ENCODE measurements at regions not wholly inside any gene's neighbourhood (a gene's known extent, or its start where the extent isn't known, plus 50 kb on each side); places are given as distances from the start of the nearest gene placed in this dataset.
"Not testable (repeated sequence)": the region's sequence is repeated elsewhere in the genome, so short reads cannot be mapped to it uniquely, and the experiment has no call there.

DNA sequence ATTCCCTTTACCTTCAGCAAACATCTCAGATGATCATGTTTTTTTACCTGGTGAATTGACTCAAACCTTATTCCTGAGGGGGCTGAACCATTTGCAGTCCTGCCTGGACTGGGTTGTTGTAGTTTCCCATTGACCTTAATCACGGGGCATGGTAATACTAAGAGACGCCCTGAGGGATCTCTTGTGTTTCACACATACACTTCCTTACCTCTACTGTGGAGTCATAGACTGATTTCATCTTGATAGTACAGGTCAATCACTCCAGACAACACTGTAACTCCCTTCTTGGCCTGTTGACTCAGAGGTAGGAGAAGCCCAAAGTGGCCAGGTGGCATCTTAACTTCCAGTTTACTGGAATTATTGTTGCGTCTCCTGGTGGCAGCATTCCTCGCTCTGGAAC, 1064.0 kb upstream of the PCDH10 start:
- FAIRE-seq = no peak
- TF ChIP-seq POLR2A (IDR thresholded peaks at IDR 0.05; ENCODE audit: low read depth, low read length) (no peak), PAX5 (IDR thresholded peaks at IDR 0.05; ENCODE audit: insufficient read depth, low read length, severe bottlenecking) (no peak), SPI1 (IDR thresholded peaks at IDR 0.05; ENCODE audit: low read depth, low read length) (no peak), POLR2AphosphoS5 (IDR thresholded peaks at IDR 0.05; ENCODE audit: low read depth, low read length) (no peak), TAF1 (IDR thresholded peaks at IDR 0.05; ENCODE audit: low read depth, low read length) (no peak), POU2F2 (IDR thresholded peaks at IDR 0.05; ENCODE audit: low read depth, low read length) (no peak)
- no peak for DNase-seq (ENCODE audit: insufficient read length, low spot score)

- FAIRE-seq = no peak
- TF ChIP-seq POLR2AphosphoS5 (IDR thresholded peaks at IDR 0.05; ENCODE audit: low read depth, low read length) = no peak
- no peak for TF ChIP-seq POU2F2 (IDR thresholded peaks at IDR 0.05; ENCODE audit: low read depth, low read length)
- no peak for TF ChIP-seq PAX5 (IDR thresholded peaks at IDR 0.05; ENCODE audit: insufficient read depth, low read length, severe bottlenecking)
- no peak for TF ChIP-seq POLR2A (IDR thresholded peaks at IDR 0.05; ENCODE audit: low read depth, low read length)
- TF ChIP-seq SPI1 (IDR thresholded peaks at IDR 0.05; ENCODE audit: low read depth, low read length) = no peak
- no peak for TF ChIP-seq TAF1 (IDR thresholded peaks at IDR 0.05; ENCODE audit: low read depth, low read length)
These were observed 1055.1 kb upstream of the PCDH10 start for GRCh38 chr4:132094017-132094416.

GRCh38 chr4:132097041-132097440, 1052.1 kb upstream of the PCDH10 start:
- TF ChIP-seq TAF1 (IDR thresholded peaks at IDR 0.05; ENCODE audit: low read depth, low read length) (no peak), POLR2A (IDR thresholded peaks at IDR 0.05; ENCODE audit: low read depth, low read length) (no peak), POU2F2 (IDR thresholded peaks at IDR 0.05; ENCODE audit: low read depth, low read length) (no peak), SPI1 (IDR thresholded peaks at IDR 0.05; ENCODE audit: low read depth, low read length) (no peak), PAX5 (IDR thresholded peaks at IDR 0.05; ENCODE audit: insufficient read depth, low read length, severe bottlenecking) (no peak)
- no peak for FAIRE-seq

More at GRCh38 chr4:132094017-132094416, 1055.1 kb upstream of the PCDH10 start:
- DNase-seq (ENCODE audit: insufficient read length, low spot score) = no peak

GRCh38 chr4:132101526-132101925, 1047.6 kb upstream of the PCDH10 start:
- no peak for DNase-seq (ENCODE audit: insufficient read length, low spot score)

More at GRCh38 chr4:132097041-132097440, 1052.1 kb upstream of the PCDH10 start:
- no peak for DNase-seq (ENCODE audit: insufficient read length, low spot score)

DNA sequence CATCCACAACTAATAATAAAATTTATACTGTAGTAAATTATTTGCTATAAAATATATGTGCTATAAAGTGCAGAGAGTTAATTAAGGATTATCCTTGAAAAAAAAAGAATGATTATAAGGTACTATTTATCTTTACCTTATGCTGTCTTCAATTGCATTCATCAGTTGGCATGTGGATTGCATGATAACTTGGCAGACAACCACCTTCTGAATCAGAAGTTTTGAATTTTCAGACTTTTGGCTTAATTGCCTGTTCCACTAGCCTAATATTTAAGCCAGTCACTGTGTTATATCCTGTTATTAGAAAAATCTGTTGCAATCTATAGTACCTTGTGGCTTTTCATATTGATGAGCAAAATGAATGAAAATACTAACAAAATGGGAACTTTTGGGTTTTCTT, 1040.3 kb upstream of the PCDH10 start:
- DNase-seq (ENCODE audit: insufficient read length, low spot score) = no peak
- FAIRE-seq = no peak
- TF ChIP-seq TAF1 (IDR thresholded peaks at IDR 0.05; ENCODE audit: low read depth, low read length) = no peak
- no peak for TF ChIP-seq POLR2A (IDR thresholded peaks at IDR 0.05; ENCODE audit: low read depth, low read length)

More at GRCh38 chr4:132101526-132101925, 1047.6 kb upstream of the PCDH10 start:
- TF ChIP-seq POU2F2 (IDR thresholded peaks at IDR 0.05; ENCODE audit: low read depth, low read length) = no peak
- no peak for TF ChIP-seq POLR2AphosphoS5 (IDR thresholded peaks at IDR 0.05; ENCODE audit: low read depth, low read length)
- no peak for TF ChIP-seq PAX5 (IDR thresholded peaks at IDR 0.05; ENCODE audit: insufficient read depth, low read length, severe bottlenecking)
- no peak for TF ChIP-seq POLR2A (IDR thresholded peaks at IDR 0.05; ENCODE audit: low read depth, low read length)
- TF ChIP-seq SPI1 (IDR thresholded peaks at IDR 0.05; ENCODE audit: low read depth, low read length) = no peak
- no peak for TF ChIP-seq TAF1 (IDR thresholded peaks at IDR 0.05; ENCODE audit: low read depth, low read length)
- FAIRE-seq = no peak

- TF ChIP-seq POU2F2 (IDR thresholded peaks at IDR 0.05; ENCODE audit: low read depth, low read length) (no peak), POLR2A (IDR thresholded peaks at IDR 0.05; ENCODE audit: low read depth, low read length) (no peak), PAX5 (IDR thresholded peaks at IDR 0.05; ENCODE audit: insufficient read depth, low read length, severe bottlenecking) (no peak), POLR2AphosphoS5 (IDR thresholded peaks at IDR 0.05; ENCODE audit: low read depth, low read length) (no peak), SPI1 (IDR thresholded peaks at IDR 0.05; ENCODE audit: low read depth, low read length) (no peak), TAF1 (IDR thresholded peaks at IDR 0.05; ENCODE audit: low read depth, low read length) (no peak)
- DNase-seq (ENCODE audit: insufficient read length, low spot score) (no peak), FAIRE-seq (no peak)
These were observed 1034.2 kb upstream of the PCDH10 start for GRCh38 chr4:132114885-132115284.

GRCh38 chr4:132122741-132123140, 1026.4 kb upstream of the PCDH10 start:
- DNase-seq (ENCODE audit: insufficient read length, low spot score); FAIRE-seq: not testable (repeated sequence)

GRCh38 chr4:132123870-132124623, 1025.0 kb upstream of the PCDH10 start:
- no peak for DNase-seq (ENCODE audit: insufficient read length, low spot score)
- TF ChIP-seq POU2F2 (IDR thresholded peaks at IDR 0.05; ENCODE audit: low read depth, low read length) (no peak), POLR2A (IDR thresholded peaks at IDR 0.05; ENCODE audit: low read depth, low read length) (no peak), SPI1 (IDR thresholded peaks at IDR 0.05; ENCODE audit: low read depth, low read length) (no peak), TAF1 (IDR thresholded peaks at IDR 0.05; ENCODE audit: low read depth, low read length) (no peak), PAX5 (IDR thresholded peaks at IDR 0.05; ENCODE audit: insufficient read depth, low read length, severe bottlenecking) (no peak), POLR2AphosphoS5 (IDR thresholded peaks at IDR 0.05; ENCODE audit: low read depth, low read length) (no peak)

GRCh38 chr4:132124624-132124974, 1024.5 kb upstream of the PCDH10 start:
- TF ChIP-seq POLR2AphosphoS5 (IDR thresholded peaks at IDR 0.05; ENCODE audit: low read depth, low read length) (no peak), POLR2A (IDR thresholded peaks at IDR 0.05; ENCODE audit: low read depth, low read length) (no peak), PAX5 (IDR thresholded peaks at IDR 0.05; ENCODE audit: insufficient read depth, low read length, severe bottlenecking) (no peak), TAF1 (IDR thresholded peaks at IDR 0.05; ENCODE audit: low read depth, low read length) (no peak), SPI1 (IDR thresholded peaks at IDR 0.05; ENCODE audit: low read depth, low read length) (no peak), POU2F2 (IDR thresholded peaks at IDR 0.05; ENCODE audit: low read depth, low read length) (no peak)
- no peak for DNase-seq (ENCODE audit: insufficient read length, low spot score)
- FAIRE-seq = no peak

More at GRCh38 chr4:132123870-132124623, 1025.0 kb upstream of the PCDH10 start:
- FAIRE-seq = no peak

DNA sequence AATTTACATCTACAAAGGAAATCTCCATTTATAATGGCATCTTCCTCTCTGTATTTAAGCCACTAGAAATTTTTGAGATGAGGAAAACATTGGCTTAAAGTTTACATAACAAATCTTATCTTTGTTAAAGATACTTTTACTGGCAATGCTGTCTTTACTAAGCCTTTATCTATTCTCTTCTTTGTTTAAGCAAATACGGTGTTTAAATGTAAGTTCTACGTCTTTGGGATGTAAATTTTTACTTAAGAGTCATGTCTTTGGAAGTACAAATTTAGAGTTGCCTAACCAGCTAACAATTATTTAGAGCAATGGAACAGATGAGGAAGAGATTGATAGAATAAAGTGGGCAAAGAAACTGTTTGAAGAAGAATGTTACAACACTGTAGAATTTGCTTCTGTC, 1024.0 kb upstream of the PCDH10 start:
- DNase-seq (ENCODE audit: insufficient read length, low spot score) (no peak), FAIRE-seq (no peak)
- TF ChIP-seq TAF1 (IDR thresholded peaks at IDR 0.05; ENCODE audit: low read depth, low read length) (no peak), POLR2AphosphoS5 (IDR thresholded peaks at IDR 0.05; ENCODE audit: low read depth, low read length) (no peak), PAX5 (IDR thresholded peaks at IDR 0.05; ENCODE audit: insufficient read depth, low read length, severe bottlenecking) (no peak), POU2F2 (IDR thresholded peaks at IDR 0.05; ENCODE audit: low read depth, low read length) (no peak), SPI1 (IDR thresholded peaks at IDR 0.05; ENCODE audit: low read depth, low read length) (no peak)

Measured in GM12891 (cell line).